CMK (cell line): ENCODE measurements at regions not wholly inside any gene's neighbourhood (a gene's known extent, or its start where the extent isn't known, plus 50 kb on each side); places are given as distances from the start of the nearest gene placed in this dataset.

Experiments
- DNase-seq: peaks from one replicate; pipeline ENCODE4 v3.0.0-alpha.2; 2010; ENCODE audit warnings: low read depth

DNA sequence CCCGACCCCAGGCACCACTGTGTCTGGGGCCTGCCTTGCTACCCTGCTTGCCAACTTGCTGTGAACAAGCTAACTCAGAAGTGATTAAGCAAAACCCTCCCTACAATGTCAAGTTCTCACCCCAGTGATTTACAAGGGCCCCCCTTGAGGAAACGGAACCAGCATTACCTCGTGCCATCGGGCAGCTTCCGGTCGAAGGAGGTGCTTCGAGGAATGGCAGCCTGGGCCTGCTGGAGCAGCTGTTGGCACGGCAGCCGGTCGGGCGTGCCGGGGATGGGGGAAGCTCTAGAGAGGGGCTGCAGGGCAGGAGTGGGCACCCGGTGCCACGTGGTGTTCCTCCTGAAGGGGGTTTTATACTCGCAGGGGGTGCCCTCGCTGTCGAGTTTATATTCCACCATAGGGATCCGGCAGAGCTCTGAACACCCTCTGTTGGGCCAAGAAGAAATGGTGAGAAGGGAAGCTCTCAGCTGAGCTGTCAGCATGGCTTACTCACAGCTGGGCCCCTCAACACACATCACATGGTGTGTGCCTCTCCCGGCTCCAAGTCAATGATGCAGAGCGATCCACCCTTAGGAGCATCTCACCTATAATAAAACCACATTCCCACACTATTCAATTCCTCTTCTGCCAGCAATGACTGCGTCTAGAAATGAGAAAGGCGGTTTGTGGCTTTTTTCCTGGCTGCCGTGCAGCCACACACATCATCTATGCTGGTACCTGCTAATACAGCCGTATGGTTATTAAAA lies 184.4 kb downstream of the SIPA1L2 start:
- no peak for DNase-seq

- no peak for DNase-seq
These were observed 186.6 kb downstream of the SIPA1L2 start for GRCh38 chr1:232443372-232443771.

- no peak for DNase-seq
These were observed 188.9 kb downstream of the SIPA1L2 start for GRCh38 chr1:232441036-232441411.

DNA sequence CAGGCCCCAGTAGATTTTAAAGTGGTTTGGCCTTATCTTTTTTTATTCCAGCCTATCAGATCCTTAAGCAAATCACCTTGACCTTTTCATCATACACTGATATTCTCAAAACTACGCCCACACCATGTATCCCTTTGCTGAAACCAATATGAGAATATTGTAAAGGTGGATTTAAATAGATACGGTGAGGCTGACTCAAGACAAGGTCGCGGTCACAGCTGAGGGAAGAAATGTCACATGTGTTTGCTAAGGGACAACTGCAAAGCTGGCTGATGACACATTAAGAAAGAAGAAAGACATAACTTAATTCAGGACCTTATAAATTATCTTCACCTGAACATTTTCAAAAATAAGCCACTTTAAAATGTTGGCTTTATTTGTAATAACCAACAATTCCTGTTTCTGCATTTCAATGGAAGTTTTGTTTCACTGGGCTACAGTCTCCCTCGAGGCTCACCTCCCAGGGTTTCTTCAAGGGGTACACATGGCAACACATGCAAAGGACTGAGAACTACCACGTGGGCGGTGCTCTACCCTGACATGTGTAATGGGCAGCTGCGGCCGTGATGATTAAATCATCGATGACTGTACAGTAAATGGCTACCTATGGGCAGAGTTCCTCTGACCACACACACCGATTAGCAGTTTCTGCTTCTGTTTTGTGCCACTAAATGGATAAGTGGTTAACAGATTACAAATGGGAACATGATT lies 189.5 kb downstream of the SIPA1L2 start:
- no peak for DNase-seq

DNA sequence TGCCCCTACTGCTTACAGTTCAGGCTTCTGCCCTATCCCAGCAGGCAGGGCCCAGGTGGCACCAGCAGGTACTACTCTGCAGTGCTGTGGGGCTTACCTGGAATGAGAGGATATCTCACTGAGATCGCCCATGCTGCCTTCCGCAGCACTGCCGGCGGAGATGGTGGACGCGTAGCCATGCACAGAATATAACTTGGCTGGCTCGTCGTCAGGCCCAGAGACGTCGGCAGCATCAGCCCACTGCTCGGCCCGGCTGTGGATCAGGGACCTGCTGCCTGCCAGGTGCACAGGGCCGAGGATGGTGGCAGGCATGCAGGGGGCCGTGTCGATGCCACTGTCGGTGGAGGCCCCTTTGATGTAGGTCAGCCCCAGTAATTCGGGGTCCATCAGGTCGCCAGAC lies 190.9 kb downstream of the SIPA1L2 start:
- no peak for DNase-seq

GRCh38 chr1:232438476-232438875 lies 191.5 kb downstream of the SIPA1L2 start:
- no peak for DNase-seq

DNA sequence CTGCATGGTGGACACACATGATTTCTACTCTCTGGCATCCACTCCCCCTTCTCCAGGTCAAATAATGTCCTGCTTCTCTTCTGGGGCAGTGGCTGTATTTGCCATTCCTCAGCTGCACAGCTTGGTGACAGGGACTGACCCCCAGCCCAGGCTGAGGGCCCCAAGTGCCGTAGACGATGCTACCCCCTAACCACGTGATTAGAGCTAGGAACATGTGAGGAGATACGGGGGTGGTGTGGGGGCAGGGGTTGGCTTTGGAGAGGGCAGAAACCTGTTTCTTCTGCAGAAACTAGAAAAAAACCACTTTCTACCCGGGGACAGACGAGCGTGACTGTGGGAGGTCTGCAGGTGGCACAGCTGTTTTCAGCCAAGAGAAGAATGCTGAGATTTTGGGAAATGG lies 192.4 kb downstream of the SIPA1L2 start:
- DNase-seq = no peak

GRCh38 chr1:232435729-232436128 lies 194.2 kb downstream of the SIPA1L2 start:
- DNase-seq = no peak

GRCh38 chr1:232432313-232432712 lies 197.6 kb downstream of the SIPA1L2 start:
- no peak for DNase-seq

GRCh38 chr1:232431748-232432147 lies 198.2 kb downstream of the SIPA1L2 start:
- no peak for DNase-seq

GRCh38 chr1:232431326-232431725 lies 198.6 kb downstream of the SIPA1L2 start:
- no peak for DNase-seq

DNA sequence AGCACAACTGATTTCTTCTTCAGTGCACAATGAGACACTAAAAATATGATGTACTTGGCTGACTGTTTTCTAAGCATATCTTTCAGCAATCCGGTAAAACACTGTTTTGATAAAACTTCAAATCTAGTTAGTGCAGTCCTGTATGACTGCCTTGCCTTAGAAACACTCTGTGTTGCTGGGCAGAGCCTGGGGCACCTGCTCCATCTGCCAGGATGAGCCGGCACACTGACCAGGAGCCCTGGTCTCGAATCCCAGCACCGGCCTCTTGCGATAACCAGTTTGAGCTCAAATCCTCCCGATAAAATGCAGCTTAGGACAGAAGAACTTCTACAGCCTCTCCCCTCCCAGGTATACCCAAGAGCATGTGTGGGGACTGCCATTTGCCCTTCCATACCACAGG lies 199.5 kb downstream of the SIPA1L2 start:
- no peak for DNase-seq

GRCh38 chr1:232428786-232429530 lies 201.0 kb downstream of the SIPA1L2 start:
- no peak for DNase-seq

GRCh38 chr1:232428036-232428645 lies 201.8 kb downstream of the SIPA1L2 start:
- no peak for DNase-seq

DNA sequence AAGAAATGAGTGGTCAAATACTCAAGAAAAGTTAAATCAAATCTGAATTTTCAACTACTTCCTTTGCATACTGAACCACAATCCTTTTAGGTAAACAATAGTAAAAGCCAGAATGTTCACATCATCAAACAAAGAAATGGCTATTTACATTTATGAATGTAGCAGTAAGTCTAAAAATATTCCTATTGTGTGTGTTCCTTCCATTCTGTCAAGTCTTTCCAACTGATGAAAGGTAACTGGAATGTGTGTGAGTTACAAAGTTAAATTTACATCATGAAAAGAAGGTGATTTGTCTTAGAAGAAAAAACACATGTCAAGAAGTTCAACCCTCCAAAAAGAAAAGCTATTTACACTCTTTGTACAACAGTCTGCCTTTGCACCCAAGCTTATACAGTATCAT lies 203.1 kb downstream of the SIPA1L2 start:
- no peak for DNase-seq

GRCh38 chr1:232425421-232425820 lies 204.5 kb downstream of the SIPA1L2 start:
- no peak for DNase-seq

- no peak for DNase-seq
These were observed 206.3 kb downstream of the SIPA1L2 start for GRCh38 chr1:232423591-232423990.

DNA sequence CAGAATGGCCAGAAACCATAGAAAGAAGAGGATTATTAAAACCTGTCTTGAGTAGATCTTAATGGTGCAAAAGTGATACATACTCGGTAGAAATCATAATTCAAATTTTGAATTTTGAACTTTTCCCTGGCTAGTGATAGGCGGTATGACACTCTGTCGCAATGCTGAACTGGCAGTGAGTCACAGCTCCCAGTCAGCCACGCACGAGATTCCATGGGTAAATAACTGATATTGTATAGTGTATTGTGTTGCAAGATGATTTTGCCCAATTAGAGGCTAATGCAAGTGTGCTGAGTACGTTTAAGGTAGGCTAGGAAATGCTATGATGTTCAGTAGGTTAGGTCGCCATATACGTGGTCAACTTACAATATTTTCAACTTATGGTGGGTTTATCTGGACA lies 207.0 kb downstream of the SIPA1L2 start:
- DNase-seq = no peak

DNA sequence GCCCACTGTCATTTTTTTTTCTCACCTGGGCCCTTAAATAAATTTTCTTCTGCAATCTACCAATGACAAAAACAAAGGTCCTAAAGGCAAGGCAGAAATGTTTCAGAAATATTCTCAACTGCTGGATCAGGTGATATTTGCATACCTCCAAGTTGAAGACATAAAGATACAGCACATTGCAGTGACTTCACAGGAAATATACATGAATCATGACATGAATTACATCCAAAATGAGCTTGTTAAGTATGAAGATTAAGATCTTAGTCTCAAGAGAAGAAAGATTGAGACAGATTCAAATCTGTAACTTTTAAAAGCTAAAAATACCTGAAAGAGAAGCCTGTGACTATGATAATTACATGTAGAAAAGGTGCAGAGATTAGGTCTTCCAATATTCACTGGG lies 207.8 kb downstream of the SIPA1L2 start:
- DNase-seq = no peak

- no peak for DNase-seq
These were observed 208.7 kb downstream of the SIPA1L2 start for GRCh38 chr1:232421143-232421796.

- DNase-seq = no peak
These were observed 212.2 kb downstream of the SIPA1L2 start for GRCh38 chr1:232417636-232418248.
